ENCODE measurements at regions not wholly inside any gene's neighbourhood (a gene's known extent, or its start where the extent isn't known, plus 50 kb on each side); places are given as distances from the start of the nearest gene placed in this dataset.
"Not testable (repeated sequence)": the region's sequence is repeated elsewhere in the genome, so short reads cannot be mapped to it uniquely, and the experiment has no call there.

GRCh38 chr4:17013382-17014006 lies 115.0 kb upstream of the LDB2 start:
- H3K9me3 ChIP-seq (ENCODE audit: control insufficient read depth, insufficient read depth, low read depth, low read length): 0 out of 2 replicates have a peak, but pooled peaks cover 2% of the 10 kb centered on the region

GRCh38 chr4:17012451-17012850 lies 114.0 kb upstream of the LDB2 start:
- no peaks in the 10 kb centered on the region for H3K27me3 ChIP-seq (ENCODE audit: control insufficient read depth, insufficient read depth, low read length)
- no peak overlapping the region for H3K9ac ChIP-seq (ENCODE audit: low read length)
- H3K36me3 ChIP-seq (ENCODE audit: control insufficient read depth, insufficient read depth, low read length): no peaks in the 10 kb centered on the region
- peaks cover 9% of the 10 kb centered on the region for H3K4me1 ChIP-seq (ENCODE audit: control insufficient read depth, insufficient read depth, low read length)
- 0 out of 2 replicates have a peak, but pooled peaks cover 2% of the 10 kb centered on the region for H3K9me3 ChIP-seq (ENCODE audit: control insufficient read depth, insufficient read depth, low read depth, low read length)
- no peak overlapping the region for H3K4me3 ChIP-seq (ENCODE audit: low read depth, low read length)
- H3K27ac ChIP-seq (ENCODE audit: low read depth, low read length): no peak overlapping the region

More at GRCh38 chr4:17013382-17014006, 115.0 kb upstream of the LDB2 start:
- H3K27ac ChIP-seq (ENCODE audit: low read depth, low read length): no peak overlapping the region
- no peak overlapping the region for H3K9ac ChIP-seq (ENCODE audit: low read length)
- peaks cover 17% of the 10 kb centered on the region for H3K4me1 ChIP-seq (ENCODE audit: control insufficient read depth, insufficient read depth, low read length)
- H3K4me3 ChIP-seq (ENCODE audit: low read depth, low read length): no peak overlapping the region
- H3K36me3 ChIP-seq (ENCODE audit: control insufficient read depth, insufficient read depth, low read length): no peaks in the 10 kb centered on the region
- H3K27me3 ChIP-seq (ENCODE audit: control insufficient read depth, insufficient read depth, low read length): no peaks in the 10 kb centered on the region

GRCh38 chr4:17010426-17011087 lies 112.1 kb upstream of the LDB2 start:
- Histone ChIP-seq H3K4me3 (ENCODE audit: low read depth, low read length) (no peak overlapping the region), H3K36me3 (ENCODE audit: control insufficient read depth, insufficient read depth, low read length) (peaks cover 9% of the 10 kb centered on the region; the same call in 1 of the 2 replicates), H3K27me3 (ENCODE audit: control insufficient read depth, insufficient read depth, low read length) (no peaks in the 10 kb centered on the region), H3K4me1 (ENCODE audit: control insufficient read depth, insufficient read depth, low read length) (peaks cover 14% of the 10 kb centered on the region; the same call in 1 of the 2 replicates), H3K9me3 (ENCODE audit: control insufficient read depth, insufficient read depth, low read depth, low read length) (0 out of 2 replicates have a peak, but pooled peaks cover 2% of the 10 kb centered on the region), H3K9ac (ENCODE audit: low read length) (no peak overlapping the region), H3K27ac (ENCODE audit: low read depth, low read length) (no peak overlapping the region)

GRCh38 chr4:17009871-17010367 lies 111.5 kb upstream of the LDB2 start:
- Histone ChIP-seq H3K4me3 (ENCODE audit: low read depth, low read length) (no peak overlapping the region), H3K9ac (ENCODE audit: low read length) (no peak overlapping the region), H3K27me3 (ENCODE audit: control insufficient read depth, insufficient read depth, low read length) (no peaks in the 10 kb centered on the region), H3K9me3 (ENCODE audit: control insufficient read depth, insufficient read depth, low read depth, low read length) (0 out of 2 replicates have a peak, but pooled peaks cover 2% of the 10 kb centered on the region), H3K36me3 (ENCODE audit: control insufficient read depth, insufficient read depth, low read length) (peaks cover 13% of the 10 kb centered on the region; the same call in 1 of the 2 replicates), H3K27ac (ENCODE audit: low read depth, low read length) (no peak overlapping the region), H3K4me1 (ENCODE audit: control insufficient read depth, insufficient read depth, low read length) (peaks cover 16% of the 10 kb centered on the region)

GRCh38 chr4:17008834-17009345 lies 110.4 kb upstream of the LDB2 start:
- Histone ChIP-seq H3K27me3 (ENCODE audit: control insufficient read depth, insufficient read depth, low read length) (no peaks in the 10 kb centered on the region), H3K9me3 (ENCODE audit: control insufficient read depth, insufficient read depth, low read depth, low read length) (no peaks in the 10 kb centered on the region)

GRCh38 chr4:17003606-17004392 lies 105.4 kb upstream of the LDB2 start:
- H3K4me3 ChIP-seq (ENCODE audit: low read depth, low read length): peak overlapping the region; percentile 47
- H3K4me1 ChIP-seq (ENCODE audit: control insufficient read depth, insufficient read depth, low read length): peaks cover 24% of the 10 kb centered on the region
- peak overlapping the region; percentile 79 for H3K27ac ChIP-seq (ENCODE audit: low read depth, low read length)
- not testable (repeated sequence) for H3K9me3 ChIP-seq (ENCODE audit: control insufficient read depth, insufficient read depth, low read depth, low read length); H3K27me3 ChIP-seq (ENCODE audit: control insufficient read depth, insufficient read depth, low read length)
- peaks cover 46% of the 10 kb centered on the region; the same call in 1 of the 2 replicates for H3K36me3 ChIP-seq (ENCODE audit: control insufficient read depth, insufficient read depth, low read length)
- H3K9ac ChIP-seq (ENCODE audit: low read length): peak overlapping the region; percentile 63

More at GRCh38 chr4:17008834-17009345, 110.4 kb upstream of the LDB2 start:
- Histone ChIP-seq H3K9ac (ENCODE audit: low read length) (no peak overlapping the region), H3K4me3 (ENCODE audit: low read depth, low read length) (no peak overlapping the region), H3K27ac (ENCODE audit: low read depth, low read length) (no peak overlapping the region), H3K4me1 (ENCODE audit: control insufficient read depth, insufficient read depth, low read length) (peaks cover 26% of the 10 kb centered on the region), H3K36me3 (ENCODE audit: control insufficient read depth, insufficient read depth, low read length) (peaks cover 23% of the 10 kb centered on the region; the same call in 1 of the 2 replicates)

- peaks cover 12% of the 10 kb centered on the region; the same call in 1 of the 2 replicates for H3K36me3 ChIP-seq (ENCODE audit: control insufficient read depth, insufficient read depth, low read length)
- H3K9me3 ChIP-seq (ENCODE audit: control insufficient read depth, insufficient read depth, low read depth, low read length): no peaks in the 10 kb centered on the region
- peak overlapping the region; percentile 89; the same call in 1 of the 2 replicates for H3K27ac ChIP-seq (ENCODE audit: low read depth, low read length)
- H3K9ac ChIP-seq (ENCODE audit: low read length): peak overlapping the region; percentile 69
- H3K4me1 ChIP-seq (ENCODE audit: control insufficient read depth, insufficient read depth, low read length): peaks cover 64% of the 10 kb centered on the region
- peak overlapping the region; percentile 29; the same call in 1 of the 2 replicates for H3K4me3 ChIP-seq (ENCODE audit: low read depth, low read length)
- H3K27me3 ChIP-seq (ENCODE audit: control insufficient read depth, insufficient read depth, low read length): no peaks in the 10 kb centered on the region
Measured at GRCh38 chr4:16995451-16995850, 97.0 kb upstream of the LDB2 start.

GRCh38 chr4:16993956-16994840 lies 95.8 kb upstream of the LDB2 start:
- peak overlapping the region; percentile 69 for H3K9ac ChIP-seq (ENCODE audit: low read length)
- H3K4me3 ChIP-seq (ENCODE audit: low read depth, low read length): no peak overlapping the region; the same call in 1 of the 2 replicates
- H3K27me3 ChIP-seq (ENCODE audit: control insufficient read depth, insufficient read depth, low read length): no peaks in the 10 kb centered on the region
- H3K36me3 ChIP-seq (ENCODE audit: control insufficient read depth, insufficient read depth, low read length): peaks cover 7% of the 10 kb centered on the region; the same call in 1 of the 2 replicates
- peaks cover 70% of the 10 kb centered on the region for H3K4me1 ChIP-seq (ENCODE audit: control insufficient read depth, insufficient read depth, low read length)
- H3K27ac ChIP-seq (ENCODE audit: low read depth, low read length): peak overlapping the region; percentile 89; the same call in 1 of the 2 replicates
- no peaks in the 10 kb centered on the region for H3K9me3 ChIP-seq (ENCODE audit: control insufficient read depth, insufficient read depth, low read depth, low read length)

- H3K27me3 ChIP-seq (ENCODE audit: control insufficient read depth, insufficient read depth, low read length): no peaks in the 10 kb centered on the region
- no peaks in the 10 kb centered on the region for H3K9me3 ChIP-seq (ENCODE audit: control insufficient read depth, insufficient read depth, low read depth, low read length)
- H3K4me1 ChIP-seq (ENCODE audit: control insufficient read depth, insufficient read depth, low read length): peaks cover 73% of the 10 kb centered on the region
- H3K4me3 ChIP-seq (ENCODE audit: low read depth, low read length): no peak overlapping the region
- H3K36me3 ChIP-seq (ENCODE audit: control insufficient read depth, insufficient read depth, low read length): no peaks in the 10 kb centered on the region
- H3K27ac ChIP-seq (ENCODE audit: low read depth, low read length): no peak overlapping the region
- H3K9ac ChIP-seq (ENCODE audit: low read length): no peak overlapping the region
Measured at GRCh38 chr4:16992566-16993225, 94.3 kb upstream of the LDB2 start.

Measured in HUES6 (cell line).